ENCODE measurements at regions not wholly inside any gene's neighbourhood (a gene's known extent, or its start where the extent isn't known, plus 50 kb on each side); places are given as distances from the start of the nearest gene placed in this dataset.

DNA sequence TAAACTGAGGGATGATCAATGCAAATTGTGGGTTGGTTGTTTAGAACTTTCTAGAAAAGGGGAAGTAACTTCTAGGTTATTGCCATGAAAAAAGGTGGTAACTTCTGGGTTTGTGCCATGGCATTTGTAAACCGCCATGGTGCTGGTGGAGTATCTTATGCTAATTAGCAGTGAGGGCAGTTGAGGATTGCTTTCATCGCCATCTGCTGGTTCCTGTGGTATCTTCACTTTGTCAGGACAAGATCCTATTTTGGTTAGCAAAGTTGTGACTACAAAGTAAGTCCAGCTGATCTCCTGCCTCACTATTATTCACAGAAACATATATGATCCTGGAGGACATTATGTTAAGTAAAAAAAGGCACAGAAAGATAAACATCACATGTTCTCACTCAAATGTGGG lies 1332.3 kb downstream of the CDH11 start:
- H3K79me2 ChIP-seq (ENCODE audit: insufficient read depth, low read length): no peaks in the 10 kb centered on the region
- TF ChIP-seq, protein P1, sequence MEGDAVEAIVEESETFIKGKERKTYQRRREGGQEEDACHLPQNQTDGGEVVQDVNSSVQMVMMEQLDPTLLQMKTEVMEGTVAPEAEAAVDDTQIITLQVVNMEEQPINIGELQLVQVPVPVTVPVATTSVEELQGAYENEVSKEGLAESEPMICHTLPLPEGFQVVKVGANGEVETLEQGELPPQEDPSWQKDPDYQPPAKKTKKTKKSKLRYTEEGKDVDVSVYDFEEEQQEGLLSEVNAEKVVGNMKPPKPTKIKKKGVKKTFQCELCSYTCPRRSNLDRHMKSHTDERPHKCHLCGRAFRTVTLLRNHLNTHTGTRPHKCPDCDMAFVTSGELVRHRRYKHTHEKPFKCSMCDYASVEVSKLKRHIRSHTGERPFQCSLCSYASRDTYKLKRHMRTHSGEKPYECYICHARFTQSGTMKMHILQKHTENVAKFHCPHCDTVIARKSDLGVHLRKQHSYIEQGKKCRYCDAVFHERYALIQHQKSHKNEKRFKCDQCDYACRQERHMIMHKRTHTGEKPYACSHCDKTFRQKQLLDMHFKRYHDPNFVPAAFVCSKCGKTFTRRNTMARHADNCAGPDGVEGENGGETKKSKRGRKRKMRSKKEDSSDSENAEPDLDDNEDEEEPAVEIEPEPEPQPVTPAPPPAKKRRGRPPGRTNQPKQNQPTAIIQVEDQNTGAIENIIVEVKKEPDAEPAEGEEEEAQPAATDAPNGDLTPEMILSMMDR (conservative IDR thresholded peaks at IDR 0.05): peak; percentile 55; the same call in 2 of the 3 replicates
- no peak overlapping the region for H3K27ac ChIP-seq (ENCODE audit: insufficient read length, low read depth, low read length)
- Mint-ChIP-seq H3K4me3 (no peak overlapping the region), H3K27me3 (ENCODE audit: low read depth) (no peaks in the 10 kb centered on the region; the same call in 1 of the 2 replicates), H3K9me3 (peaks cover 51 to 56% of the 10 kb centered on the region in 2 experiments), H3K27ac (no peak overlapping the region), H3K36me3 (ENCODE audit: insufficient read depth in 1 of 3, low read depth in 3 of 3) (peaks cover 31 to 51% (median 33%) of the 10 kb centered on the region in 3 experiments), H3K4me1 (no peaks in the 10 kb centered on the region)
- H2BK15ac ChIP-seq (ENCODE audit: low read depth, low read length): no peak overlapping the region
- no peaks in the 10 kb centered on the region for H3K4me1 ChIP-seq (ENCODE audit: insufficient read depth, low read length)
- H3K9ac ChIP-seq (ENCODE audit: extremely low read depth, insufficient read length, low read length): no peak overlapping the region
- H4K91ac ChIP-seq (ENCODE audit: insufficient read length, low read depth, low read length): no peak overlapping the region
- H2BK20ac ChIP-seq (ENCODE audit: low read depth, low read length, poor library complexity, severe bottlenecking): no peak overlapping the region
- H3K18ac ChIP-seq (ENCODE audit: insufficient read length, low read depth, low read length): no peak overlapping the region
- H2BK12ac ChIP-seq (ENCODE audit: insufficient read length, low read depth, low read length): no peak overlapping the region
- H3T11ph ChIP-seq (ENCODE audit: low read length): no peak overlapping the region
- H3K14ac ChIP-seq (ENCODE audit: insufficient read depth, low read length): no peak overlapping the region
- H2AK5ac ChIP-seq (ENCODE audit: insufficient read length, low read length): no peak overlapping the region
- H3K56ac ChIP-seq (ENCODE audit: insufficient read length, low read depth, low read length): no peak overlapping the region
- no CpG with 5 or more reads among the region's 2 CpGs for WGBS (ENCODE audit: extremely low coverage, insufficient read length, low lambda C conversion rate)
- H3K4me2 ChIP-seq (ENCODE audit: insufficient read depth, insufficient read length, low read length): no peak overlapping the region
- H3K23ac ChIP-seq (ENCODE audit: insufficient read length, low read depth, low read length): no peak overlapping the region
- DNase-seq: no peak
- no peak overlapping the region for H2AFZ ChIP-seq (ENCODE audit: low read length)
- no peaks in the 10 kb centered on the region for H3K27me3 ChIP-seq (ENCODE audit: insufficient read depth, low read length)
- peaks cover 16% of the 10 kb centered on the region for H3K9me3 ChIP-seq (ENCODE audit: control insufficient read depth, low read depth, low read length)
- no peak overlapping the region for H4K5ac ChIP-seq (ENCODE audit: insufficient read length, low read depth, low read length)
- H3K79me1 ChIP-seq (ENCODE audit: insufficient read depth, low read depth, low read length, poor library complexity, severe bottlenecking): no peaks in the 10 kb centered on the region
- H2BK120ac ChIP-seq (ENCODE audit: low read depth, low read length, poor library complexity, severe bottlenecking): no peak overlapping the region
- H3K23me2 ChIP-seq (ENCODE audit: insufficient read length, low read depth, low read length, poor library complexity, severe bottlenecking): no peaks in the 10 kb centered on the region
- no peak overlapping the region for H4K8ac ChIP-seq (replicated peaks; ENCODE audit: insufficient read length, low read depth, low read length)
- H4K20me1 ChIP-seq (ENCODE audit: control insufficient read depth, insufficient read depth, insufficient read length): no peaks in the 10 kb centered on the region
- no peak overlapping the region for H2BK5ac ChIP-seq (ENCODE audit: insufficient read length, low read length)
- no peak overlapping the region for H3K4ac ChIP-seq (ENCODE audit: low read depth, low read length)

Measured in H9 (cell line).